ENCODE measurements at regions not wholly inside any gene's neighbourhood (a gene's known extent, or its start where the extent isn't known, plus 50 kb on each side); places are given as distances from the start of the nearest gene placed in this dataset.

DNA sequence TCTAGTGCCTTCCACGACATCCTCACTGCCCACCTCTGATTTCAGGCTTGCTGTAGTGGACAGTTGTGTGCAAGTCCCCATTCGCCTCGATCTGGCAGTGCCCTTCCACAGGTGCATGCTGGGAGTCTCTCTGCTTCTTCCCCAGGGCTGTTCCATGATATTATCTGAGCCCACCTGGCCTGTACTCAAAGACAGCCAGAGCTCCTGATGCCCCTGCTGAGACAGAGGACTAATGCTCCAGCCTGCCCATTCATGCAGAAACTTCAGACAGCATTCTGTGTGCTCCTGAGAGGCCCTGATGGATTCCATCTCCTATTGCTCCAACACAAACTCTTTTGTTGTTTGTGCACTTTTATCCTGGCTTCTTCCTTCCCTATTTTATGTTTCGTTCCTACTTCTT lies 164.8 kb upstream of the PRSS58 start:
- Mint-ChIP-seq H3K4me1 (ENCODE audit: low read depth) (peaks cover 24% of the 10 kb centered on the region), H3K36me3 (ENCODE audit: low read depth) (no peaks in the 10 kb centered on the region), H3K9me3 (no peaks in the 10 kb centered on the region), H3K27ac (no peak overlapping the region), H3K27me3 (no peaks in the 10 kb centered on the region), H3K4me3 (no peak overlapping the region)
- intact Hi-C loops (cut with micrococcal nuclease): no loop called here

DNA sequence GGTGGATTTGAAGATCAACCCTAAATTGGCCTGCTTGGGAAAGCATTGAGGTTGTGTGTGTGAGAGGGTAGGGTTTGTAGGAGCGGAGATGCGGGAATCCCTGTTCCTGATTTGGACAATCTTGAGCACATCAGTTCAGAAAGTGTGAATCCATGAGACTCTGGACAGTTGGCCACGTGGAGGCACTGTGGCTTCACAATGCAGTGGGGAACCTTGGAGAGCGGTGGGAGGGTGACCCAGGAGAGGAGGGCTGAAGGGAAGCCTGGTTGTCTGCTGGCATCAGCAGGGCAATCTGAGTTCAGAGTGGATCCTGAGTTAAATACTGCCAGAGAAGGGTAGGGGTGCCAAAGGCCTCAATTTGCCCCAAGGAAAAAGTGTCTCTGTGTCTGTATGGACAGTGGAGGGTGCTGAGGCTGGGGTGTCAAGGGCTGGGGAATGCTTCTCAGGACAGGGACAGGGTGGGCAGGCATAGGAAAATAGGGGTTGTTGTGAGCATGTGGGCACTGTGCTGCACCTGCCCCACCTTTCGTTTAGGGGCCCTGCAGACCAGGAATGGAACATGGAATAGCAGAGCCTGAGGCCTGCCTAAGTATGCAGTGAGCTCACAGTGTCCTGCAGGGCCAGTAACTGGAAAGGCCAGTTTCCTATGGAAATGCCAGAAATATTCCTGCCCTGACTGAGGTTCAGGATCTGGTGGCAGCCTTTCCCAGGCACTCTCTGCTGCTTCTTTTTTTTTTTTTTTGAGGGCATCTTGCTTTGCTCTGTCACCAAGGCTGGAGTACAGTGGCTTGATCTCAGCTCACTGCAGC lies 162.9 kb upstream of the PRSS58 start:
- Mint-ChIP-seq H3K4me1 (ENCODE audit: low read depth) (peaks cover 24% of the 10 kb centered on the region), H3K9me3 (no peaks in the 10 kb centered on the region), H3K27me3 (no peaks in the 10 kb centered on the region), H3K36me3 (ENCODE audit: low read depth) (no peaks in the 10 kb centered on the region), H3K27ac (no peak overlapping the region), H3K4me3 (no peak overlapping the region)
- intact Hi-C loops (cut with micrococcal nuclease): no loop called here

DNA sequence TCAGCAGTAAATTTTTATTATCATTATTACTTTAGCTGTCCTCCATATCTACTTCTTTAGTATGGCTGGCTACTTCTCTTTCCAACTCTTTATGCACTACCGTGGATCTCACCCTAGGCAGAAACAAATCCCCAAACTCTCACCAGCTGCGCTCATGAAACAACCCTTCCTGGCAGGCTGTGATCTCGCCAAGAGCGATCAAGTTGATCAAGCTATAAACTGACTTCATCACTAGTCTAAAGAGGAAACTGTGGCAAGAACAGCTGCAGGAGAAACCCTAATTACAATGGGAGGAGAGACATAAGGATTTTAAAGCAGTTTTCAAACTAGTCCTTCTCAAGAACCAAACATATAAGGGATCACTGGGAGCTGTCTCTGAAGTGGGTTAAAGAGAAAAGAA lies 160.5 kb upstream of the PRSS58 start:
- no peaks in the 10 kb centered on the region for H3K36me3 Mint-ChIP-seq (ENCODE audit: low read depth)
- H3K27ac Mint-ChIP-seq: no peak overlapping the region
- H3K4me3 Mint-ChIP-seq: no peak overlapping the region
- H3K27me3 Mint-ChIP-seq: no peaks in the 10 kb centered on the region
- intact Hi-C loops (cut with micrococcal nuclease): no loop called here
- H3K4me1 Mint-ChIP-seq (ENCODE audit: low read depth): peaks cover 30% of the 10 kb centered on the region
- no peaks in the 10 kb centered on the region for H3K9me3 Mint-ChIP-seq

DNA sequence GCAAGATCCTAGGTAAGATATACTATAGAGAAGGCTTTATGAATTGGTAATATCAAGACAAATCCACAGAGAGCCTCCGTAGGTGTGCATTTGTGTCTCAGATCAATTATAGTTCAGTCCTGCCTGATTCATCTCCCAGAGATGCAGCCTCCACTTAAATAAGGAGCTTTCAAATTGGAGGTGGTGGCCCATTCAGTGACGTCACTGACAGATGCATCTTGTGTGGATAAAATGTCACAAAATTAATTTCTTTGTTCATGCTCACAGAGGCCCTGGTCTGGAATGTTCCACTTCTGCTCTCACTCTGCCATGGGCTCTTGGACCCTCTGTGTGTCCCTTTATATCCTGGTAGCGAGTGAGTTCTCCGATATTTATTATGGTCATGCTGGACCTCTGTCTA lies 157.1 kb upstream of the PRSS58 start:
- Mint-ChIP-seq H3K9me3 (no peaks in the 10 kb centered on the region), H3K4me3 (no peak overlapping the region), H3K27ac (no peak overlapping the region), H3K36me3 (ENCODE audit: low read depth) (no peaks in the 10 kb centered on the region), H3K27me3 (no peaks in the 10 kb centered on the region), H3K4me1 (ENCODE audit: low read depth) (peaks cover 24% of the 10 kb centered on the region)
- intact Hi-C loops (cut with micrococcal nuclease): no loop called here

DNA sequence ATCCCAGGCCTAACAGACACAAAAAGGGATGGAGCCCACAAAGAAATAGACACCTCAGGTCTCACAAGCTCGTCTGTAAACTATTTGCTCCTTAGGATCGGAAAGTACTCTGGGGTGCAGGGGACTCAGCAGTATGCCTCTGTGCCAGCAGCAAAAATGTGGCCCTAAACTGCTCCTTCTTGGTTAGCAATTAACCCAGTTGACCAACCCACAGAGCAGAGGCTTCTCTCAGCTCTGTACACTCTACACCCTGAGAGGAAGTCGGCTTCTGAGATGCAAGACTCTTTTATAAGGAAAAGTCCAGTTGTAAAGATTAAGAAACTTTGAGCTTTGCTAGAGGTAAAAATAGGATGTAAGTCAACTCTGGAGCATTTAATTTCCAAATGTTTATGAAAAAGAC lies 156.3 kb upstream of the PRSS58 start:
- no peaks in the 10 kb centered on the region for H3K27me3 Mint-ChIP-seq
- no peaks in the 10 kb centered on the region for H3K9me3 Mint-ChIP-seq
- peaks cover 27% of the 10 kb centered on the region for H3K4me1 Mint-ChIP-seq (ENCODE audit: low read depth)
- H3K36me3 Mint-ChIP-seq (ENCODE audit: low read depth): no peaks in the 10 kb centered on the region
- intact Hi-C loops (cut with micrococcal nuclease): no loop called here
- no peak overlapping the region for H3K4me3 Mint-ChIP-seq
- no peak overlapping the region for H3K27ac Mint-ChIP-seq

DNA sequence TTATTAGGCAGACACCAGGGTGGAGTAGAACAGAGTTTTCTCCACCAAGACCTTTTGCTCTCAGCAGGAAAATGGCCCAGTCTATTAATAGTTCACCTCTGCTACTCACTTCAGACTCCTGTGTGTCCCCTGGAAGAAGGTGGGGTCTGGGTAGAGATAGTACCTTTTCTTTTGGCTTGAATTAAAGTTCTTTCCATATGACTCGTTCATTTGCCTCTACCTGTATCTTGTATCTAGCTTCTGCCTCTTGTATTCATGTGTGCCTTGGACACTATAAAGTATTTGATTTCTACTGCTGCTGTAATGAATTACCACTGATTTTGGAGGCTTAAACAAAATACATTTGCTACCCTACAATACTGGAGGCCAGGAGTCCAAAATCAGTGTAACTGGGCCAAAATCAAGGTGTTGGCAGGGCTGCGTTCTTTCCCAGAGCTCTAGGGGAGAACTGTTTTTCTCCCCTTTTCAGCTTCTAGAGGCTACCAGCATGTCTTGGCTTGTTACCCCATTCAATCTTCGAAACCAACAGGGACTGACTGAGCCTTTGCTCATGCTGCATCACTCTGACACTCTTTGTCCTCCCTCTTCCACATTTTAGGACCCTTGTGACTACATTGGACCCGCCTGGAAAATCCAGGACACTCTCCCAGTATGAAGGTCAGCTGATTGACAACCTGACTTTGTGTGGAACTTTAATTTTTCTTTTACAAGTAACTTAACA lies 155.6 kb upstream of the PRSS58 start:
- no peaks in the 10 kb centered on the region for H3K9me3 Mint-ChIP-seq
- H3K36me3 Mint-ChIP-seq (ENCODE audit: low read depth): no peaks in the 10 kb centered on the region
- H3K4me3 Mint-ChIP-seq: no peak overlapping the region
- H3K4me1 Mint-ChIP-seq (ENCODE audit: low read depth): peaks cover 24% of the 10 kb centered on the region
- intact Hi-C loops (cut with micrococcal nuclease): no loop called here
- no peak overlapping the region for H3K27ac Mint-ChIP-seq
- no peaks in the 10 kb centered on the region for H3K27me3 Mint-ChIP-seq

DNA sequence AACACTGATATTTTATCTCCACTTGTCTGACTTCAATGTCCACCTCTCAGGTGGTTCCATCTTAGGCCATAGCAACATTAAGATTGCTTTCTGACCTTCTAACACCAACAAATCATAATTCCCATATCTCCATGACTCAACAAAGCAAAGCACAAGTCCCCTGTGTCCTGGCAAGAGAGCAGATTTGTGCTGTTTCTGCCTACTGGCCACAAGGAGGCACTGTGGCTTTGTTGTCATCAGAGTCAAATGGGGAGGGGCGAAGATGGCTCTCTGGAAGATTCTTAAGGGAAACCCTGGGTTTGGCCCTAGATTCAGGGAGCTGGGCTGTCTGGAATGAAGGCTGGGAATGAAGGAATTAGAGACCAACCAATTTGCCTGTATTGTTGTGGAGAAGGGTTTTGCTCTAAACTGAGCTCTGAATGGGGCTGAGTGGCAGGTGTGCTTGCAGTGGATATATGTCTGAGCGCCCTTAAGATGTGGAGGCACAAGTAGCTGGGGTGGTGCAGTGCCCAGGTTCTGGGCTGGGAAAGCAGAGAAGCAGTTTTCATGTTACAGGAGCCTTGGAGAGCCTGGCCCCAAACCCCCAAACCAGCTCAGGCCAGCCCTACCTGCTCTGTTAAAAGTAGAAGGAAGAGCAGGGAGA lies 154.8 kb upstream of the PRSS58 start:
- no peak overlapping the region for H3K4me3 Mint-ChIP-seq
- H3K36me3 Mint-ChIP-seq (ENCODE audit: low read depth): no peaks in the 10 kb centered on the region
- no peaks in the 10 kb centered on the region for H3K27me3 Mint-ChIP-seq
- H3K4me1 Mint-ChIP-seq (ENCODE audit: low read depth): peaks cover 19% of the 10 kb centered on the region
- no peaks in the 10 kb centered on the region for H3K9me3 Mint-ChIP-seq
- intact Hi-C loops (cut with micrococcal nuclease): no loop called here
- H3K27ac Mint-ChIP-seq: no peak overlapping the region

DNA sequence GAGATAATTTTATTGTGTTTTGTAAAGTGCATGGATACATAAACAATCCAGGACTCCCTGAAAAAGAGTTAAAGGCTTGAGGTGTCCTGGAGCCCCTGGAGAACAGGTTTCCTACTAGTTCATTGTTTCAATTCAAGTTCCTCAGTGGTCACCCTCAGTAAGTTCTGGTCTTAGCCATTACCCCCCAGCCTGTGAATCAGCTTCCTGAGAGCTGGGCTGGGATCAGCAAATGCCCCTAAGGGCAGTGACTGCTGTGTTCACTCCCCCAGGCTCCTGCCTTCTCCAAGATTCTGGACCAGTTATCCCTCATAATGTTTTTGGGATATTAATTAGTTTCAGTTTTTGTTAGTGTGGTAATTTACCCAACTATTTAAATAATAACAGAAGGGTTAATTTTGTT lies 151.6 kb upstream of the PRSS58 start:
- no peaks in the 10 kb centered on the region for H3K9me3 Mint-ChIP-seq
- H3K36me3 Mint-ChIP-seq (ENCODE audit: low read depth): no peaks in the 10 kb centered on the region
- peaks cover 13% of the 10 kb centered on the region for H3K4me1 Mint-ChIP-seq (ENCODE audit: low read depth)
- no peak overlapping the region for H3K27ac Mint-ChIP-seq
- H3K4me3 Mint-ChIP-seq: no peak overlapping the region
- no peaks in the 10 kb centered on the region for H3K27me3 Mint-ChIP-seq
- intact Hi-C loops (cut with micrococcal nuclease): no loop called here

DNA sequence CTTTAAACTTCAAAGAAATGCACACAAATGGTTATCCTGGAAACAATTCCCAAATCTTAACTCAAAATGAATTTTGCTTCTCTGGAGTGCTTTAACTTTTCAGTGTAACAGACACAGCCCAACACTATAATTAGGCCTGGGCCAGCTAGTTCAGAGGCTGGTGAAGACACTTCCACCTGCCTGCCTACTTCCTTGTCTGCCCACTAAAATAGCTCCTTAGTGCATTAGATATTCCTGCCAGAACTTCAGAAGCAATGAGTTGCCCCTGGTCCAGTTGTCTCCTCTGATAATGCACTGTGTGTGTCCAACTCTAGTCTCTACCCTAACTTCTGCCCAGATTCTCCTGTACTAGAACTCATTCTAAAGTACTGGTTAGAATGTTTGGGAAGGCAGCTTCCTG lies 150.9 kb upstream of the PRSS58 start:
- intact Hi-C loops (cut with micrococcal nuclease): no loop called here
- Mint-ChIP-seq H3K4me3 (no peak overlapping the region), H3K4me1 (ENCODE audit: low read depth) (peaks cover 13% of the 10 kb centered on the region), H3K27me3 (no peaks in the 10 kb centered on the region), H3K36me3 (ENCODE audit: low read depth) (no peaks in the 10 kb centered on the region), H3K27ac (no peak overlapping the region), H3K9me3 (no peaks in the 10 kb centered on the region)

DNA sequence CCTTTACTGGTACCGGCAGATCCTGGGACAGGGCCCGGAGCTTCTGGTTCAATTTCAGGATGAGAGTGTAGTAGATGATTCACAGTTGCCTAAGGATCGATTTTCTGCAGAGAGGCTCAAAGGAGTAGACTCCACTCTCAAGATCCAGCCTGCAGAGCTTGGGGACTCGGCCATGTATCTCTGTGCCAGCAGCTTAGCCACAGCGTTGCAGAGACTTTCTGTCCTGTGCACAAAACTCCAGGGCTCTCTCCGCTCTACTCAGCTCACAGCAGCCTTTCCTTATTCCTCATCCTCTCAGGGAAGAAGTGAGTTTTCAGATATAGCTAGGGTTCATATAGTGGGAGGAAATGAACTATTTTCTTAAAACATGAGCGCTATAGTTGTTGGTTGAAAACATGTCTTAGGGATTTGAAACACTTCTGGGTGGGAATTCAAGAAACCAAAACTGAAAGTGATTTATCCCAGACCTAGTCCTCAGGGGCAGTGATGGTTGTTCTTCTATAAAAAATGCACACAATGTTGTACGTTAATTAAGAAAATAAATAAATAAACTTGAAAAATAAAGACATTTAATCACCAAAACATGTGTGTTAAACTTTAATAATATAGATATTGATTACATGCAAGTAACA lies 150.2 kb upstream of the PRSS58 start:
- intact Hi-C loops (cut with micrococcal nuclease): no loop called here

DNA sequence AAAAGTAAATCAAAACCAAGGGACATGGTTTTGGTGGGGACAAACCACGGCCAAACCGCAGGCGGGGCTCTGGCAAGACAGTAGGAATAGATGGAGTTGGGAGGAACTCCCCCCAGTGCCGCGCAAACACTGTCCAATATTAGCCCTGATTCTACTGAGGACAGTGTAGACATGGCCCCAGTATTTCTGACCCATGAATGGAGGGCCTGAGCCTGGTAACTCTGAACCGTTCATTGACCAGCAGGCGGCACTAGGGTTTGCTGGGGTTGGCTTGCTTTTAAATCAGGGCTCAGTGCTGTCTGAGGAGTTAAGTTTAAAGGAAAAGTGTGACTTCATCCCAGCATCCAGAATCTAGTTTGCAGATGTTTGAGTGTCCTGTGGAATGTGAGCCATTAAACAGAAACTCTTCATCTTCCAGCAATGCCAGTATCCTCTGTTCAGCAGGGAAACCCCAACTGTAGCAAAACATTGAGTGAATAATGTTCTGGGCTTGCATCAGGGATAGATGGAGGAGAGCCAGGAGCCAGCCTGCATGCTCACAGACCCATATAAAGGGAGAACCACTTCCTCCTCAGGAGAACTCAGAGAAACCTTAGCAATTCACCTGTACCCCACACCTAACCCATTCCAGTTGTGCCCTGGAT lies 147.4 kb upstream of the PRSS58 start:
- no peaks in the 10 kb centered on the region for H3K9me3 Mint-ChIP-seq
- H3K36me3 Mint-ChIP-seq (ENCODE audit: low read depth): no peaks in the 10 kb centered on the region
- H3K27ac Mint-ChIP-seq: no peak overlapping the region
- intact Hi-C loops (cut with micrococcal nuclease): no loop called here
- no peak overlapping the region for H3K4me3 Mint-ChIP-seq
- H3K27me3 Mint-ChIP-seq: no peaks in the 10 kb centered on the region
- H3K4me1 Mint-ChIP-seq (ENCODE audit: low read depth): peaks cover 6% of the 10 kb centered on the region

More for the DNA sequence above, 150.2 kb upstream of the PRSS58 start:
- Mint-ChIP-seq H3K4me3 (no peak overlapping the region), H3K27me3 (no peaks in the 10 kb centered on the region), H3K27ac (no peak overlapping the region), H3K4me1 (ENCODE audit: low read depth) (peaks cover 13% of the 10 kb centered on the region), H3K36me3 (ENCODE audit: low read depth) (no peaks in the 10 kb centered on the region), H3K9me3 (no peaks in the 10 kb centered on the region)

DNA sequence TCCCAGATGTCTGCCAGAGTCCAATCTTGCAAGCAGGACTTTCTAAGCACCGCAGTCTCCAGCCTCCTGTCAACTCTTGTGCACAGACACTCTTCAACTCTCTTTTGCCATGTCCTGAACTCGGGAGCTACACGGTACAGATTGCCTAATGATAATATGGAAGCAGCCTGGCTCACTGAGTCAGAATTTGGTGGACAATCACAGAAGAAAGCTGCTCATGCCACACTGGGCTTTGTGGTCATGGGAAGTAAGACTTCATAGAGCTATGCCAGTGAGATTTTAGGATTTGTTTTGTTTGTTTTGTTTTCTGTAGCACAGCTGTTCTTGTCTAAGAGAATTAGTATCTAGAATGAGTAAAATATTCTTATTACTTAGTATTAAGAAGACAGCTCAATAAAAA lies 144.1 kb upstream of the PRSS58 start:
- H3K27me3 Mint-ChIP-seq: no peaks in the 10 kb centered on the region
- H3K36me3 Mint-ChIP-seq (ENCODE audit: low read depth): no peaks in the 10 kb centered on the region
- no peak overlapping the region for H3K4me3 Mint-ChIP-seq
- H3K27ac Mint-ChIP-seq: no peak overlapping the region
- intact Hi-C loops (cut with micrococcal nuclease): no loop called here
- no peaks in the 10 kb centered on the region for H3K4me1 Mint-ChIP-seq (ENCODE audit: low read depth)
- no peaks in the 10 kb centered on the region for H3K9me3 Mint-ChIP-seq

DNA sequence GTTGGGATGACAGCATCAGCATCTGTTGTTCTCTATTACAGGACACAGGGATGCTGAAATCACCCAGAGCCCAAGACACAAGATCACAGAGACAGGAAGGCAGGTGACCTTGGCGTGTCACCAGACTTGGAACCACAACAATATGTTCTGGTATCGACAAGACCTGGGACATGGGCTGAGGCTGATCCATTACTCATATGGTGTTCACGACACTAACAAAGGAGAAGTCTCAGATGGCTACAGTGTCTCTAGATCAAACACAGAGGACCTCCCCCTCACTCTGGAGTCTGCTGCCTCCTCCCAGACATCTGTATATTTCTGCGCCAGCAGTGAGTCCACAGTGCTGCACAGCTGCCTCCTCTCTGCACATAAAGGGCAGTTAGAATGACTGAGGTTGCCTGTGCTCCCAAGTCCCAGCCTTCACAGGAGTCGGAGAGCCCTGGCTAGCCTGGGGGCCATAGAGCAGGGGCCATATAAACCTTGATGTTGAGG lies 142.2 kb upstream of the PRSS58 start:
- H3K36me3 Mint-ChIP-seq (ENCODE audit: low read depth): no peaks in the 10 kb centered on the region
- no peak overlapping the region for H3K4me3 Mint-ChIP-seq
- no peaks in the 10 kb centered on the region for H3K9me3 Mint-ChIP-seq
- H3K4me1 Mint-ChIP-seq (ENCODE audit: low read depth): no peaks in the 10 kb centered on the region
- intact Hi-C loops (cut with micrococcal nuclease): no loop called here
- H3K27ac Mint-ChIP-seq: no peak overlapping the region
- H3K27me3 Mint-ChIP-seq: no peaks in the 10 kb centered on the region
